SK-N-SH treated with all-trans-retinoic acid at 6 μM for 48 hours (cell line): ENCODE measurements at regions not wholly inside any gene's neighbourhood (a gene's known extent, or its start where the extent isn't known, plus 50 kb on each side); places are given as distances from the start of the nearest gene placed in this dataset.

Source experiments
- ATAC-seq: fragments of 200-7000 bp; cut with Tn5 transposase; 3 replicates; pipeline ENCODE4 v1.9.1; 2020; ENCODE audit warnings: mild to moderate bottlenecking, moderate library complexity
- ARNTL ChIP-seq: fragments of 450-650 bp; formaldehyde crosslinking; IDR thresholded peaks from 2 replicates; pipeline ENCODE4 v1.5.0; 2020; ENCODE audit warnings: low read depth, mild to moderate bottlenecking, moderate library complexity, borderline replicate concordance
- BACH2 ChIP-seq: fragments of 250-450 bp; sonication (Bioruptor Pico); IDR thresholded peaks from 2 replicates; pipeline ENCODE4 v1.9.0; 2021; ENCODE audit warnings: mild to moderate bottlenecking, borderline replicate concordance
- CREB5 ChIP-seq: fragments of 250-450 bp; sonication (Bioruptor Pico); IDR thresholded peaks from 2 replicates; pipeline ENCODE4 v1.5.1; 2020; ENCODE audit warnings: low read depth, mild to moderate bottlenecking, moderate library complexity
- CSDC2 ChIP-seq: fragments of 250-450 bp; sonication (Bioruptor Pico); IDR thresholded peaks from 2 replicates; pipeline ENCODE4 v1.5.0; 2020; ENCODE audit warnings: mild to moderate bottlenecking, moderate library complexity
- ESRRG ChIP-seq: fragments of 250-450 bp; sonication (Bioruptor Pico); IDR thresholded peaks from 2 replicates; pipeline ENCODE4 v1.6.1; 2021; ENCODE audit warnings: mild to moderate bottlenecking
- GLIS3 ChIP-seq: fragments of 250-450 bp; sonication (Bioruptor Pico); IDR thresholded peaks from 2 replicates; pipeline ENCODE4 v1.5.0; 2020; ENCODE audit warnings: mild to moderate bottlenecking, moderate library complexity
- ISL1 ChIP-seq: fragments of 250-450 bp; sonication (Bioruptor Pico); IDR thresholded peaks from 2 replicates; pipeline ENCODE4 v2.1.2; 2022; ENCODE audit warnings: mild to moderate bottlenecking, moderate library complexity
- PPARA ChIP-seq: fragments of 250-450 bp; sonication (Bioruptor Pico); IDR thresholded peaks from 2 replicates; pipeline ENCODE4 v1.5.0; 2020; ENCODE audit warnings: mild to moderate bottlenecking, borderline replicate concordance
- SNAI2 ChIP-seq: fragments of 250-450 bp; sonication (Bioruptor Pico); IDR thresholded peaks from 2 replicates; pipeline ENCODE4 v1.5.0; 2020; ENCODE audit warnings: mild to moderate bottlenecking, moderate library complexity
- TCF4 ChIP-seq: fragments of 250-450 bp; sonication (Bioruptor Pico); IDR thresholded peaks from 2 replicates; pipeline ENCODE4 v1.8.0; 2021; ENCODE audit warnings: mild to moderate bottlenecking, moderate library complexity, borderline replicate concordance
- ZC3H10 ChIP-seq: fragments of 250-450 bp; sonication (Bioruptor Pico); IDR thresholded peaks from 2 replicates; pipeline ENCODE4 v1.5.1; 2021; ENCODE audit warnings: mild to moderate bottlenecking, moderate library complexity
- ZFP30 ChIP-seq: fragments of 450-650 bp; formaldehyde crosslinking; IDR thresholded peaks from 2 replicates; pipeline ENCODE4 v1.5.0; 2022; ENCODE audit warnings: mild to moderate bottlenecking, moderate library complexity
- ZNF565 ChIP-seq: fragments of 450-650 bp; formaldehyde crosslinking; conservative IDR thresholded peaks from 2 replicates; pipeline ENCODE4 v1.5.0; 2020; ENCODE audit warnings: low read depth, mild to moderate bottlenecking, moderate library complexity
- ZNF70 ChIP-seq: fragments of 450-650 bp; formaldehyde crosslinking; IDR thresholded peaks from 2 replicates; pipeline ENCODE4 v1.5.0; 2020; ENCODE audit warnings: mild to moderate bottlenecking, moderate library complexity
- ZNF8 ChIP-seq: fragments of 450-650 bp; formaldehyde crosslinking; IDR thresholded peaks from 2 replicates; pipeline ENCODE4 v1.5.0; 2020; ENCODE audit warnings: mild to moderate bottlenecking, moderate library complexity
- TF ChIP-seq, protein P1 (sequence below): fragments of 250-450 bp; sonication (Bioruptor Pico); IDR thresholded peaks from 2 replicates; pipeline ENCODE4 v1.8.0; 2021; ENCODE audit warnings: low read depth, mild to moderate bottlenecking, moderate library complexity, borderline replicate concordance
- TF ChIP-seq, protein P2 (sequence below): fragments of 250-450 bp; sonication (Bioruptor Pico); IDR thresholded peaks from 2 replicates; pipeline ENCODE4 v1.5.0; 2020; ENCODE audit warnings: mild to moderate bottlenecking, moderate library complexity
- TF ChIP-seq, protein P3 (sequence below): fragments of 250-450 bp; sonication (Bioruptor Pico); IDR thresholded peaks from 2 replicates; pipeline ENCODE4 v1.5.1; 2021; ENCODE audit warnings: mild to moderate bottlenecking, moderate library complexity
- TF ChIP-seq, protein P4 (sequence below): fragments of 250-450 bp; sonication (Bioruptor Pico); IDR thresholded peaks from 2 replicates; pipeline ENCODE4 v1.8.0; 2020; ENCODE audit warnings: mild to moderate bottlenecking, moderate library complexity, borderline replicate concordance

- peak; percentile 74 for TF ChIP-seq TCF4 (CRISPR knock-in tag)
- TF ChIP-seq, protein P1, sequence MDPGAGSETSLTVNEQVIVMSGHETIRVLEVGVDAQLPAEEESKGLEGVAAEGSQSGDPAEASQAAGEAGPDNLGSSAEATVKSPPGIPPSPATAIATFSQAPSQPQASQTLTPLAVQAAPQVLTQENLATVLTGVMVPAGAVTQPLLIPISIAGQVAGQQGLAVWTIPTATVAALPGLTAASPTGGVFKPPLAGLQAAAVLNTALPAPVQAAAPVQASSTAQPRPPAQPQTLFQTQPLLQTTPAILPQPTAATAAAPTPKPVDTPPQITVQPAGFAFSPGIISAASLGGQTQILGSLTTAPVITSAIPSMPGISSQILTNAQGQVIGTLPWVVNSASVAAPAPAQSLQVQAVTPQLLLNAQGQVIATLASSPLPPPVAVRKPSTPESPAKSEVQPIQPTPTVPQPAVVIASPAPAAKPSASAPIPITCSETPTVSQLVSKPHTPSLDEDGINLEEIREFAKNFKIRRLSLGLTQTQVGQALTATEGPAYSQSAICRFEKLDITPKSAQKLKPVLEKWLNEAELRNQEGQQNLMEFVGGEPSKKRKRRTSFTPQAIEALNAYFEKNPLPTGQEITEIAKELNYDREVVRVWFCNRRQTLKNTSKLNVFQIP (CRISPR knock-in tag): no peak
- no peak for TF ChIP-seq PPARA (CRISPR knock-in tag)
- TF ChIP-seq SNAI2 (CRISPR knock-in tag): no peak
- TF ChIP-seq ISL1: peak; percentile 18; the same call in 1 of the 2 replicates
- TF ChIP-seq, protein P2, sequence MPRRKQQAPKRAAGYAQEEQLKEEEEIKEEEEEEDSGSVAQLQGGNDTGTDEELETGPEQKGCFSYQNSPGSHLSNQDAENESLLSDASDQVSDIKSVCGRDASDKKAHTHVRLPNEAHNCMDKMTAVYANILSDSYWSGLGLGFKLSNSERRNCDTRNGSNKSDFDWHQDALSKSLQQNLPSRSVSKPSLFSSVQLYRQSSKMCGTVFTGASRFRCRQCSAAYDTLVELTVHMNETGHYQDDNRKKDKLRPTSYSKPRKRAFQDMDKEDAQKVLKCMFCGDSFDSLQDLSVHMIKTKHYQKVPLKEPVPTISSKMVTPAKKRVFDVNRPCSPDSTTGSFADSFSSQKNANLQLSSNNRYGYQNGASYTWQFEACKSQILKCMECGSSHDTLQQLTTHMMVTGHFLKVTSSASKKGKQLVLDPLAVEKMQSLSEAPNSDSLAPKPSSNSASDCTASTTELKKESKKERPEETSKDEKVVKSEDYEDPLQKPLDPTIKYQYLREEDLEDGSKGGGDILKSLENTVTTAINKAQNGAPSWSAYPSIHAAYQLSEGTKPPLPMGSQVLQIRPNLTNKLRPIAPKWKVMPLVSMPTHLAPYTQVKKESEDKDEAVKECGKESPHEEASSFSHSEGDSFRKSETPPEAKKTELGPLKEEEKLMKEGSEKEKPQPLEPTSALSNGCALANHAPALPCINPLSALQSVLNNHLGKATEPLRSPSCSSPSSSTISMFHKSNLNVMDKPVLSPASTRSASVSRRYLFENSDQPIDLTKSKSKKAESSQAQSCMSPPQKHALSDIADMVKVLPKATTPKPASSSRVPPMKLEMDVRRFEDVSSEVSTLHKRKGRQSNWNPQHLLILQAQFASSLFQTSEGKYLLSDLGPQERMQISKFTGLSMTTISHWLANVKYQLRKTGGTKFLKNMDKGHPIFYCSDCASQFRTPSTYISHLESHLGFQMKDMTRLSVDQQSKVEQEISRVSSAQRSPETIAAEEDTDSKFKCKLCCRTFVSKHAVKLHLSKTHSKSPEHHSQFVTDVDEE (CRISPR knock-in tag): peak; percentile 85; the same call in 1 of the 2 replicates
- TF ChIP-seq ARNTL (CRISPR knock-in tag): no peak
- no peak for ATAC-seq
Observed at GRCh38 chr10:53690524-53691240, 918.1 kb upstream of the MBL2 start.

DNA sequence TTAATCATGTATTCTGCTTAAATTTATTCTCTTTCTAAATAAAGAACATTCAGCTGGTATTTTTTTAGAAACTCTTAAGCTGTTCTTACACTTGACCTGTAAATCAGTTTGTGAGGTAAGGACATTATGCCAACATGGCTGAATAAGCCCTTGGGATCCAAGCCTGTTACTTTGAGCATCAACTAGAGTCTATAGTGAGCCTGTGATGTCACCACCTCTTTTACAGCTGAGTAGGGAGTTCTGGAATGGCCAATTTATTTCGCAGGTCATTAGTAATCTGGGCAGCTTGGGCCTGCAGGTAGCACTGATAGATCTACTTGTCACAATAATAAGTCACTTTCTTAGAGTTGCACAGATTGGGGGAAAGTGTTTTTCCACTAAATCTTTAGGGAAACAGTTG is 915.2 kb upstream of the MBL2 start:
- ATAC-seq: no peak
- no peak for TF ChIP-seq ISL1
- TF ChIP-seq, protein P3, sequence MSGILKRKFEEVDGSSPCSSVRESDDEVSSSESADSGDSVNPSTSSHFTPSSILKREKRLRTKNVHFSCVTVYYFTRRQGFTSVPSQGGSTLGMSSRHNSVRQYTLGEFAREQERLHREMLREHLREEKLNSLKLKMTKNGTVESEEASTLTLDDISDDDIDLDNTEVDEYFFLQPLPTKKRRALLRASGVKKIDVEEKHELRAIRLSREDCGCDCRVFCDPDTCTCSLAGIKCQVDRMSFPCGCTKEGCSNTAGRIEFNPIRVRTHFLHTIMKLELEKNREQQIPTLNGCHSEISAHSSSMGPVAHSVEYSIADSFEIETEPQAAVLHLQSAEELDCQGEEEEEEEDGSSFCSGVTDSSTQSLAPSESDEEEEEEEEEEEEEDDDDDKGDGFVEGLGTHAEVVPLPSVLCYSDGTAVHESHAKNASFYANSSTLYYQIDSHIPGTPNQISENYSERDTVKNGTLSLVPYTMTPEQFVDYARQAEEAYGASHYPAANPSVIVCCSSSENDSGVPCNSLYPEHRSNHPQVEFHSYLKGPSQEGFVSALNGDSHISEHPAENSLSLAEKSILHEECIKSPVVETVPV (CRISPR knock-in tag): no peak
- TF ChIP-seq CSDC2 (CRISPR knock-in tag): no peak
- TF ChIP-seq SNAI2 (CRISPR knock-in tag): no peak
- TF ChIP-seq, protein P4, sequence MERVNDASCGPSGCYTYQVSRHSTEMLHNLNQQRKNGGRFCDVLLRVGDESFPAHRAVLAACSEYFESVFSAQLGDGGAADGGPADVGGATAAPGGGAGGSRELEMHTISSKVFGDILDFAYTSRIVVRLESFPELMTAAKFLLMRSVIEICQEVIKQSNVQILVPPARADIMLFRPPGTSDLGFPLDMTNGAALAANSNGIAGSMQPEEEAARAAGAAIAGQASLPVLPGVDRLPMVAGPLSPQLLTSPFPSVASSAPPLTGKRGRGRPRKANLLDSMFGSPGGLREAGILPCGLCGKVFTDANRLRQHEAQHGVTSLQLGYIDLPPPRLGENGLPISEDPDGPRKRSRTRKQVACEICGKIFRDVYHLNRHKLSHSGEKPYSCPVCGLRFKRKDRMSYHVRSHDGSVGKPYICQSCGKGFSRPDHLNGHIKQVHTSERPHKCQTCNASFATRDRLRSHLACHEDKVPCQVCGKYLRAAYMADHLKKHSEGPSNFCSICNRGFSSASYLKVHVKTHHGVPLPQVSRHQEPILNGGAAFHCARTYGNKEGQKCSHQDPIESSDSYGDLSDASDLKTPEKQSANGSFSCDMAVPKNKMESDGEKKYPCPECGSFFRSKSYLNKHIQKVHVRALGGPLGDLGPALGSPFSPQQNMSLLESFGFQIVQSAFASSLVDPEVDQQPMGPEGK (CRISPR knock-in tag): no peak
- no peak for TF ChIP-seq BACH2 (CRISPR knock-in tag)
- TF ChIP-seq, protein P2 (CRISPR knock-in tag): no peak
- no peak for TF ChIP-seq TCF4 (CRISPR knock-in tag)
- TF ChIP-seq ZNF70 (CRISPR knock-in tag): no peak
- TF ChIP-seq ZNF565: no peak
- no peak for TF ChIP-seq ESRRG (CRISPR knock-in tag)
- TF ChIP-seq ZC3H10 (CRISPR knock-in tag): no peak
- TF ChIP-seq ZNF8 (CRISPR knock-in tag): no peak
- no peak for TF ChIP-seq ARNTL (CRISPR knock-in tag)

- no peak for ATAC-seq
- TF ChIP-seq CSDC2 (CRISPR knock-in tag): no peak
- TF ChIP-seq ZNF70 (CRISPR knock-in tag): no peak
- TF ChIP-seq ZNF8 (CRISPR knock-in tag): no peak
- no peak for TF ChIP-seq GLIS3 (CRISPR knock-in tag)
- no peak for TF ChIP-seq CREB5 (CRISPR knock-in tag)
- no peak for TF ChIP-seq ZFP30 (CRISPR knock-in tag)
- TF ChIP-seq ZC3H10 (CRISPR knock-in tag): no peak
- no peak for TF ChIP-seq PPARA (CRISPR knock-in tag)
Observed at GRCh38 chr10:53682885-53683284, 910.3 kb upstream of the MBL2 start.
